ENCODE measurements at regions not wholly inside any gene's neighbourhood (a gene's known extent, or its start where the extent isn't known, plus 50 kb on each side); places are given as distances from the start of the nearest gene placed in this dataset.
"Not testable (repeated sequence)": the region's sequence is repeated elsewhere in the genome, so short reads cannot be mapped to it uniquely, and the experiment has no call there.

GRCh38 chr2:110313032-110313431 is 100.7 kb upstream of the MTLN start:
- not testable (repeated sequence) for TF ChIP-seq ZNF565 (CRISPR knock-in tag; conservative IDR thresholded peaks at IDR 0.05; ENCODE audit: low read depth); TSHZ2 (CRISPR knock-in tag; IDR thresholded peaks at IDR 0.05); ESRRG (CRISPR knock-in tag; IDR thresholded peaks at IDR 0.05); ARNTL (CRISPR knock-in tag; IDR thresholded peaks at IDR 0.05; ENCODE audit: borderline replicate concordance, low read depth); SNAI2 (CRISPR knock-in tag; IDR thresholded peaks at IDR 0.05); BACH2 (CRISPR knock-in tag; IDR thresholded peaks at IDR 0.05; ENCODE audit: borderline replicate concordance); PPARA (CRISPR knock-in tag; IDR thresholded peaks at IDR 0.05; ENCODE audit: borderline replicate concordance); ZFP30 (CRISPR knock-in tag; IDR thresholded peaks at IDR 0.05); CSDC2 (CRISPR knock-in tag; IDR thresholded peaks at IDR 0.05); RARB (CRISPR knock-in tag; IDR thresholded peaks at IDR 0.05); ZNF70 (CRISPR knock-in tag; IDR thresholded peaks at IDR 0.05)
